CD4-positive, alpha-beta T cell treated with Interleukin-4 for 4 hours (primary cell): ENCODE measurements at regions not wholly inside any gene's neighbourhood (a gene's known extent, or its start where the extent isn't known, plus 50 kb on each side); places are given as distances from the start of the nearest gene placed in this dataset.
"Not testable (repeated sequence)": the region's sequence is repeated elsewhere in the genome, so short reads cannot be mapped to it uniquely, and the experiment has no call there.

ENCODE experiments used
- DNase-seq: peaks from one replicate; pipeline ENCODE4 v3.0.0-alpha.2; 2020

- no peak for DNase-seq
These were observed 322.5 kb downstream of the BMP2 start for GRCh38 chr20:7090001-7090400.

- DNase-seq: no peak
These were observed 323.3 kb downstream of the BMP2 start for GRCh38 chr20:7090811-7091210.

GRCh38 chr20:7091655-7092054 is 324.2 kb downstream of the BMP2 start:
- no peak for DNase-seq

- DNase-seq: no peak
These were observed 327.0 kb downstream of the BMP2 start for GRCh38 chr20:7094438-7094997.

GRCh38 chr20:7106910-7107309 is 339.4 kb downstream of the BMP2 start:
- DNase-seq: no peak

- no peak for DNase-seq
These were observed 341.4 kb downstream of the BMP2 start for GRCh38 chr20:7108929-7109328.

GRCh38 chr20:7113577-7114466 is 346.3 kb downstream of the BMP2 start:
- DNase-seq: no peak

- no peak for DNase-seq
These were observed 356.0 kb downstream of the BMP2 start for GRCh38 chr20:7123457-7123856.

- DNase-seq: no peak
These were observed 356.6 kb downstream of the BMP2 start for GRCh38 chr20:7124120-7124519.

- no peak for DNase-seq
These were observed 369.4 kb downstream of the BMP2 start for GRCh38 chr20:7136886-7137285.

- DNase-seq: no peak
These were observed 370.1 kb downstream of the BMP2 start for GRCh38 chr20:7137395-7138151.

GRCh38 chr20:7144464-7144863 is 377.0 kb downstream of the BMP2 start:
- DNase-seq: no peak

- no peak for DNase-seq
These were observed 379.2 kb downstream of the BMP2 start for GRCh38 chr20:7146552-7147219.

GRCh38 chr20:7147220-7147601 is 379.7 kb downstream of the BMP2 start:
- DNase-seq: no peak

- no peak for DNase-seq
These were observed 384.4 kb downstream of the BMP2 start for GRCh38 chr20:7151676-7152470.

GRCh38 chr20:7155282-7155681 is 387.8 kb downstream of the BMP2 start:
- no peak for DNase-seq

- DNase-seq: no peak
These were observed 388.3 kb downstream of the BMP2 start for GRCh38 chr20:7155794-7156193.

GRCh38 chr20:7159903-7160302 is 392.4 kb downstream of the BMP2 start:
- no peak for DNase-seq

GRCh38 chr20:7161690-7162089 is 394.2 kb downstream of the BMP2 start:
- no peak for DNase-seq

- no peak for DNase-seq
These were observed 404.4 kb downstream of the BMP2 start for GRCh38 chr20:7171911-7172310.

- DNase-seq: no peak
These were observed 407.1 kb downstream of the BMP2 start for GRCh38 chr20:7174554-7174953.

- DNase-seq: not testable (repeated sequence)
These were observed 408.3 kb downstream of the BMP2 start for GRCh38 chr20:7175827-7176226.
